Testis (tissue), 2 donors: ENCODE measurements at regions not wholly inside any gene's neighbourhood (a gene's known extent, or its start where the extent isn't known, plus 50 kb on each side); places are given as distances from the start of the nearest gene placed in this dataset.

Source experiments
- DNase-seq: peaks from one replicate; pipeline ENCODE4 v3.0.0-alpha.2; 2019
- H3K27ac ChIP-seq, 2 donors: fragments of 200-600 bp; sonication (generic); one replicate each; pipeline ENCODE4 v1.5.1; 2019
- H3K27me3 ChIP-seq: fragments of 200-600 bp; sonication (generic); one replicate; pipeline ENCODE4 v1.5.1; 2019
- H3K36me3 ChIP-seq: fragments of 200-600 bp; sonication (generic); one replicate; pipeline ENCODE4 v1.5.1; 2017; ENCODE audit warnings: low read depth; ENCODE audit errors: missing control alignments
- H3K4me1 ChIP-seq: fragments of 200-600 bp; sonication (generic); one replicate; pipeline ENCODE4 v1.5.1; 2019
- H3K4me3 ChIP-seq, 2 donors: fragments of 200-600 bp; sonication (generic); one replicate each; pipeline ENCODE4 v1.5.1; 2017 to 2019
- H3K9me3 ChIP-seq: fragments of 200-600 bp; sonication (generic); one replicate; pipeline ENCODE4 v1.5.1; 2017
- CTCF ChIP-seq, 3 experiments: fragments of 450-650 bp in 2 of 3; fragments of 200-600 bp in 1 of 3; sonication (generic) in 1 of 3; IDR thresholded peaks; one replicate each; pipeline ENCODE4 v1.5.1; 2016 to 2019; ENCODE audit warnings: antibody characterized with exemption in 3 of 3, mild to moderate bottlenecking in 2 of 3, moderate library complexity in 1 of 3
- POLR2A ChIP-seq: fragments of 450-650 bp; IDR thresholded peaks from one replicate; pipeline ENCODE4 v1.6.1; 2017; ENCODE audit warnings: antibody characterized with exemption, mild to moderate bottlenecking, moderate library complexity
- WGBS, 2 donors: methylation state at CpG; one replicate each; pipeline ENCODE4 v1.1.5; 2018; 5-methylcytosine and 5-hydroxymethylcytosine counted together
- intact Hi-C: fragments of 100-400 bp; cut with DNase I; formaldehyde crosslinking; loops from one replicate; pipeline ENCODE4 v1.15.1; 2023; ENCODE audit warnings: low total_unique reads

GRCh38 chr12:19630536-19630935, 191.2 kb downstream of the AEBP2 start:
- no peaks in the 10 kb centered on the region for H3K36me3 ChIP-seq
- 39 to 48% methylated on average over 1 of the region's 1 CpG for WGBS, 2 donors
- no peaks in the 10 kb centered on the region for H3K27me3 ChIP-seq
- H3K27ac ChIP-seq = no peak overlapping the region
- H3K9me3 ChIP-seq = no peaks in the 10 kb centered on the region
- no peaks in the 10 kb centered on the region for H3K4me1 ChIP-seq
- no peak overlapping the region for H3K4me3 ChIP-seq
- TF ChIP-seq POLR2A = no peak
- no peak for TF ChIP-seq CTCF (IDR thresholded peaks at IDR 0.05)
- DNase-seq = no peak
- intact Hi-C loops = no loop called here

- no peak overlapping the region for H3K27ac ChIP-seq
- H3K27me3 ChIP-seq = no peaks in the 10 kb centered on the region
- H3K36me3 ChIP-seq = no peaks in the 10 kb centered on the region
- DNase-seq = no peak
- no peaks in the 10 kb centered on the region for H3K9me3 ChIP-seq
- H3K4me3 ChIP-seq = no peak overlapping the region
- intact Hi-C loops = no loop called here
- no peaks in the 10 kb centered on the region for H3K4me1 ChIP-seq
- TF ChIP-seq CTCF (IDR thresholded peaks at IDR 0.05) (no peak), POLR2A (no peak)
- 69 to 71% methylated on average over 2 of the region's 2 CpGs for WGBS, 2 donors
Measured at GRCh38 chr12:19633194-19633593, 193.9 kb downstream of the AEBP2 start.

- H3K27ac ChIP-seq = no peak overlapping the region
- H3K27me3 ChIP-seq = no peaks in the 10 kb centered on the region
- no peak for DNase-seq
- WGBS, 2 donors = 77 to 88% methylated on average over 2 of the region's 2 CpGs
- H3K9me3 ChIP-seq = no peaks in the 10 kb centered on the region
- no peak overlapping the region for H3K4me3 ChIP-seq
- no peaks in the 10 kb centered on the region for H3K4me1 ChIP-seq
- no peaks in the 10 kb centered on the region for H3K36me3 ChIP-seq
- no peak for TF ChIP-seq CTCF (IDR thresholded peaks at IDR 0.05)
- no peak for TF ChIP-seq POLR2A
- intact Hi-C loops = no loop called here
Measured at GRCh38 chr12:19633641-19634040, 194.3 kb downstream of the AEBP2 start.

- H3K4me3 ChIP-seq = no peak overlapping the region
- DNase-seq = no peak
- no peak overlapping the region for H3K27ac ChIP-seq
- H3K4me1 ChIP-seq = no peaks in the 10 kb centered on the region
- no peaks in the 10 kb centered on the region for H3K9me3 ChIP-seq
- no peaks in the 10 kb centered on the region for H3K27me3 ChIP-seq
- intact Hi-C loops = no loop called here
- WGBS, 2 donors = 65 to 74% methylated on average over 5 of the region's 5 CpGs
- H3K36me3 ChIP-seq = no peaks in the 10 kb centered on the region
- TF ChIP-seq CTCF (IDR thresholded peaks at IDR 0.05) (no peak), POLR2A (no peak)
Measured at GRCh38 chr12:19639781-19640415, 200.6 kb downstream of the AEBP2 start.
